NCI-H226 (cell line): ENCODE measurements at regions not wholly inside any gene's neighbourhood (a gene's known extent, or its start where the extent isn't known, plus 50 kb on each side); places are given as distances from the start of the nearest gene placed in this dataset.

Experiments
- DNase-seq: peaks from one replicate; pipeline ENCODE4 v3.0.0-alpha.2; 2015

- DNase-seq: no peak
These were observed 196.3 kb upstream of the FOXD3 start for GRCh38 chr1:63126104-63126503.

DNA sequence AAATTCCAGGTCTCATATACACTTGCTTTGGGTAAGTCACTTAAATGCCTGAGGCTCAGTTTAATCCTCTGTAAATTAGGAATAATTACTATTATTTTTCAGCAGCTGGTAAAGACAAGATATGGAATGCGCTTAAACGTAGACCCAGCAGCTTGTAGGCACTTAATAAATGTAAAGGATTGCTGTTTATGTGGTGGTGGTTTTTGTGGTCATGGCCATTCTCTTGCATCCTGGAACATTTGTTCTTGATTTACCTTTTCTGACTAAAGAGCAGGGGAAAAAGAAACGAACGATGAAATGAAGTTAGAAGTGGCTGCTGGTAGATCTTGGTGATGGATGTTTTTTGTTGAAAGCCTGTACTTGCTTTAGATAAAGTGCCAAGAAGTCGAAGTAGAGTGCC lies 195.0 kb upstream of the FOXD3 start:
- DNase-seq: no peak

DNA sequence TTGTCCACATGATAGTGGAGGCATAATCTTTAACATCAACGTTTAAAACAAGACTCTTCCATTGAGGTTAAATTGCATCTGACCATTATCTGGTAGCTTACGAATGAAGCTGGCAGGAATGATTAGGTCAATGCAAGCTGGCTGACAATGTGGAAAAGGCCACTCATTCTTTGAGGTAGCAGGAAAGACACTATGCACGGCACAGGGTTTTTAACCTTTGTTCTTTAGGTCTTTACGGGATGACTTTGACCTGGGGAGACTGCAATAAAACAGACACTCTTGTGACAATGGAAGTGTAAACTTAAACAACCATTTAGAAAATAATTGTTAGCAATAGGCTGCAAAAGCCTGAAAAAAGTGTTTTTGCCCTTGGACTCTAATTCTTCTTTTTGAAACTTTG lies 193.8 kb upstream of the FOXD3 start:
- no peak for DNase-seq

- DNase-seq: no peak
These were observed 193.2 kb upstream of the FOXD3 start for GRCh38 chr1:63129184-63129583.

DNA sequence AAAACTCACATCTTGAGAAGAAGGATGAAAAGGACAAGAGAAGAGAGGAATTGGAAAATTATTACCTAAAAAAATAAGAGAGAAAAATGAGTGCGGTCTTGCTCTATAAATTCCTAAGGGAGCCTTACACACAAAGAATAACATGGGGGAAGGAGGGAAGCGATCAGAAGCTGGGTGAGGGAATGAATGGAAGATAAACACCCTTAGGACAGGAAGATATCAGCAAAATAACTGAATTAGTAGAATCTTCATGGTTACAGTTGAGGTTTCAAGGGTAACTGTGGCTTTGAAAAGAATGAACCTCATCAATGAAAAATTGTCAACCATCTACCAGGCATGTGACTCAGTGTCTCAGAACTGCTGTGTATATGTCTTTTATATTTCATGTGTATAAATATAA lies 192.5 kb upstream of the FOXD3 start:
- DNase-seq: no peak

DNA sequence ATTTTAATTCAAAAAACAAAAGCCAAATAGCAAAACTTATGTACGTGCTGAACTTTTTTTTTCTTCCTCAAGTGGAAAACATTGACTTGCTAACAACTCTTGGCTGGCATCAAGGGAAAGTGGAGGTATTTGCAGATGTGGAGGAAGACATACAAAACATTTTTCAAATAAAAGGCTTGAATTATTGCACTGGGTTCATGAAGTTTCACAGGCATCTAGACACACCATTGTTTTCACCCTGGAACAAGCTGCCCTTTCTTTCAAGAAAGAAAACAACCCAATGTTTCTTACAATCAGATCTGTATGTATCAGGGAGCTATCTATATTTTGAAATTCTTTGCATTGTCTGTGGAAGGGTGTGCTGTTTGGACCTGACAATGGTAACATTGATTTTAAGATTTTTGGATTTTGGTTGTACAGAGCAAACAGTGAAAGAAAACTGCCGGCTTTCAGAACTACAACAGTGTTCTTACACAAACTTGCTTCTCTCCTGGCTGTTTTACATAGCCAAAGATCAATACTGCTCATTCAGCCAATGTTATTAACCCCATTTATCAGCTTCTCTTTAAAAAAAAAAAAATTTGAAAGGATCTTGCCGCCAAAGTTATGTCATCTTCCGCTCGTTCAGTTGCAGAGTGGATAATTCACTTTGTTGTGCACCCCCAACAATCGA lies 187.7 kb upstream of the FOXD3 start:
- no peak for DNase-seq

- no peak for DNase-seq
These were observed 187.2 kb upstream of the FOXD3 start for GRCh38 chr1:63135174-63135512.

GRCh38 chr1:63135801-63136200 lies 186.6 kb upstream of the FOXD3 start:
- DNase-seq: no peak

DNA sequence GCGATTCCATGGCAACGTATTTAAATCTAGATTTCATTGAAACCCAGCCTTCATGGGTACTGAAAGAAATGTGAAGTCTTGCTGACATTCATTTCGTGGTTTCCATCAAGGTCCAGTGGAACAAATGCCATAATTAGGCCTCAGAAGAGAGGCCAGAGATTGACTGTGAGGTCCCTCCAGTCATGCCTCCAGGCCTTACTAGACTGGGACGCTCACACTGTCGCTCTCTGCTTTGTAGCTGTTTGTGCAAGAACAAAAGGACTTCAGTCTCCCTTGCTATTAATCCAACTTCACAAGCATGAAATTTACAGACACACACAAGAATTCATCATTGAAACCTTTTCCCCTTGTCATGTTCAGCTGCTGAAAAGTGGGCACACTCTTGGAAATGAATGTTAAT lies 180.4 kb upstream of the FOXD3 start:
- DNase-seq: no peak

DNA sequence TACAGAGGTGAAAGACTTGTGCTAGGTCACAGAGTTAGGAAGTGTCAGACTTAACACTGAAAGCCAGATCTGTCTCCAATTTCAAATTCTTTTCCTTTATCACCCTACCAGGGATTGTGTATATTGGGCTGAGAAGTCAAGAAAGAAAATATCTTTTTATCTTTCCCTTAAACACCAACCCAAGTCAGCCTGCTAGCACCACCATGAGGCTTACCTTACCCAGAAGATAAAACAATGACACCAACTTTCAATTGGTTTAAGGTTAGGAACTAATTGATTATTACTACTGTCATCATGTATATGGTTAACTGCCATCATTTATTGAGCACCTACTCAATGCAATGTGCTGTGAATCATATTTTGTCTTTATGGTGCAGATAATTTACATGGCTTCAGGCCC lies 178.9 kb upstream of the FOXD3 start:
- no peak for DNase-seq

DNA sequence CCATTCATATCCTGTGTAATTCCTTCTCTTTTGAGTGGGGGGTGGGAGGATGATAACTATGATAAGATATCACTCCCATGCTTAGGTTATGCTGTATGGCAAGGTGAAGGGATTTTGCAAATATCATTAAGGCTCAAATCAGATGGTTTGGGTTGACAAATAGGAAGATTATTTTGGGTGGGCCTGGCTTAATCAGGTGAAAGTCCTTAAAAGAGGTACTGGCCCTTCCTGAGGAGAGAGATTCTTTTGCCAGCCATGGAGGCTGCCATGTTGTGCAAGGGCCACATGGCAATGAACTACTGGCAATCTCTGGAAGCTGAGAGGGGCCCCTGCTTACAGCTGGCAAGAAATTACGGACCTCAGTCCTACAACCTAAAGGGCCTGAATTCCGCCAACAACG lies 174.6 kb upstream of the FOXD3 start:
- no peak for DNase-seq

DNA sequence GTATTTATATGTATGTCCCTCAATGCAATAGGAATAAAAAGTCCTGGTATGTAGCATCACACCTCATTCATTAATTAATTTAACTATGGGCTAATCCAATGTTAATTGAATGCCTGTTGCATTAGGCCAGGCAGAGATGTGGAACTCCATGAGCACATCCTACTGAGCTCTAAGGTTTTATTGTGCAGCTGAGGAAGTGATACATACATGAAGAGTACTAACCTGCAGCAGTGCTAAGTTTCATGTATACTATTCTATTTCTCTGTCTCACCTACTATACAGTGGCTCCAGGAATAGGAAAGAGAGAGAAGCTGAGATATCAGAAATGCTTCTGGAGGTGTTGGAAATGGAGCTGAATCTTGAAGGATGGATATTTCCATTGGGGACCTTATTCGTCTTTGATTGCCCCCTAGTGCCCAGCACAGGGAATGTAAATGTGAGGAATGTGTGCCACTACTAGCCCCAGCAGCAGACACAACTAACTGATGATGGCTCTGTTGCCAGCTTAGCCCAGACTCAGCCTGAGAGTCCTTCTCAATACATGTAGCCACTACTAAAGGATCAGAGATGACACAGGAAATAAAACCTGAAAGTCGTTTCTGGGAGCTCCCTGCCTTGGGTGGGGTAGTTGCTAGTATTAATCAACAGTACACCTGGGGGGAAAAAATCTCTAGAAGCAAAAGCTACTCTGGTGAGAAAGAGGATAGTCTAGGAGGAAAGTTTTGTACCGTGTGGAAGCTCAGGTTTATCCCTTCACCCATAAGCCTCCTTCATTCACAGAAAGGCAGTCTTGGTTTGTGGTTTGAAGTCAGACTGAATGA lies 173.3 kb upstream of the FOXD3 start:
- peak; percentile 15 for DNase-seq

- no peak for DNase-seq
These were observed 169.8 kb upstream of the FOXD3 start for GRCh38 chr1:63152572-63152971.

- DNase-seq: no peak
These were observed 166.9 kb upstream of the FOXD3 start for GRCh38 chr1:63155437-63155836.

- DNase-seq: no peak
These were observed 165.3 kb upstream of the FOXD3 start for GRCh38 chr1:63157085-63157484.

GRCh38 chr1:63169057-63169456 lies 153.3 kb upstream of the FOXD3 start:
- no peak for DNase-seq

DNA sequence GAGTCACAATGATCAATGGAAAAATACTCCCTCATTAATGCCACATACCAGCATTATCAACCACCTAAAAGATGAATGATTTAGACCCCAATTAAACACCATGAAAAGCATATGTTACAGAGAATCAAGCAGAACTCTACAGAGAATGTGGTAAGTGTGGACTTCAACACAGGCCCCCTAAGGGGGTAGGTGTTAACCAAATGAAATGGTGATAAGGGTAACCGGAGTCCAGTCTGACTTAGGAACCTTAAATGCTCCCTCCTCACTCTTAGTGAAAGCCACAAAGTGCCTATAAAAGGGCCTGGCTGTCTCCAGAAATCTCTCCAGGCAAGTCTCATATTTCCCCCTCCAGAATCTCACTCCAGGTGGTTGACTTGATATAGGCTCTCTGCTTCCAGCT lies 149.2 kb upstream of the FOXD3 start:
- no peak for DNase-seq

- no peak for DNase-seq
These were observed 132.7 kb upstream of the FOXD3 start for GRCh38 chr1:63189677-63190076.

- no peak for DNase-seq
These were observed 132.2 kb upstream of the FOXD3 start for GRCh38 chr1:63190171-63190570.

DNA sequence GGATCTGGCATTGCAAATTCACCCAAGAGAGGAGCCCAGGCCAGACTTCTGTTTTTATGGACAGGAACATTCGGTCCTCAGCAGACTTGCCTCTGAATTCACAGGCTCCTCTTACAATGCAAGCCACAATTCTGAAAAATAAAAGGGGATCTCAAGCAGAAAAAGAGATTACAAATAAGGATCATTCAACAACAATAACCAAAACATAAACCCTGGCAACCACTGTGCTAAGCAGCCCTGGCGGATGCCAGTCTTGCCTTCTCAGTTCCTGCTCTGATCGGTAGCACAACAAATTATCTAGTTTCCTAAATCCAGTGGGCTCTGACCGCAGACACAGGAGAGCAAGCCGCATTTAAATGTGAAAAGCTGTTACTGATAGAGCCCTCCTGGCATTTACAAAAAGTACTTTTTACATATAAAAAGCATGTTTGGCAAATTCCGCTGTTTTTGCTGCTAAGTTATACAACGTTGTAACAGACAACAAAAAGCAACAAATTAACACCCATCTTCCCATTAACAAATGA lies 123.4 kb upstream of the FOXD3 start:
- DNase-seq: no peak

- DNase-seq: no peak
These were observed 122.5 kb upstream of the FOXD3 start for GRCh38 chr1:63199706-63200335.

DNA sequence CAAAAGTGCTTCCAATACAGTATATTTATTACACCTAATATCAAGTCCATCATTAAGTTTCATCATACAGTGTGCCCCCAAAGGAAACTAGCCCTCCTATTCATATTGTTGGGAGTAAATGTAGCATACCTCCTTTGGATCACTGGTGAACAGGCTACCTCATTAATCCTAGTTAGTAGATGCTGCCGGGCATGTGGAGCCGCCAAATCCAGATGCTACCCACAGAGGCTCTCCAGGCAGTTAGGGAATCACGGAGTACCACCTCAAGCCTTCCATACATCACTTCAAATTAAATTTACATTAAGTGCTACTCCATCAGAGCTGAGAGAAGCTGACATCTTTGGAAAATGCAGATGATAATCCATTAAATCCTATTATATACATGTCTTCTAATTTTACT lies 121.7 kb upstream of the FOXD3 start:
- no peak for DNase-seq

GRCh38 chr1:63203641-63204040 lies 118.7 kb upstream of the FOXD3 start:
- no peak for DNase-seq

- no peak for DNase-seq
These were observed 116.6 kb upstream of the FOXD3 start for GRCh38 chr1:63205776-63206175.
